DMS153 (cell line): ENCODE measurements at regions not wholly inside any gene's neighbourhood (a gene's known extent, or its start where the extent isn't known, plus 50 kb on each side); places are given as distances from the start of the nearest gene placed in this dataset.

Source experiments
- DNase-seq: peaks from one replicate; lab custom pipeline; 2025; lab: John Stamatoyannopoulos, UW

GRCh38 chr14:85263916-85264675 is 265.8 kb upstream of the FLRT2 start:
- DNase-seq: no peak

GRCh38 chr14:85273099-85273677 is 256.8 kb upstream of the FLRT2 start:
- DNase-seq: no peak

GRCh38 chr14:85273952-85274351 is 256.0 kb upstream of the FLRT2 start:
- no peak for DNase-seq

- DNase-seq: no peak
Observed at GRCh38 chr14:85276161-85276978, 253.6 kb upstream of the FLRT2 start.

- DNase-seq: no peak
Observed at GRCh38 chr14:85276979-85277228, 253.0 kb upstream of the FLRT2 start.

GRCh38 chr14:85279407-85279806 is 250.5 kb upstream of the FLRT2 start:
- no peak for DNase-seq

- no peak for DNase-seq
Observed at GRCh38 chr14:85280074-85280473, 249.9 kb upstream of the FLRT2 start.

- no peak for DNase-seq
Observed at GRCh38 chr14:85281921-85282320, 248.0 kb upstream of the FLRT2 start.

- DNase-seq: no peak
Observed at GRCh38 chr14:85288041-85288440, 241.9 kb upstream of the FLRT2 start.

GRCh38 chr14:85291731-85292130 is 238.2 kb upstream of the FLRT2 start:
- no peak for DNase-seq

GRCh38 chr14:85293612-85294234 is 236.2 kb upstream of the FLRT2 start:
- DNase-seq: no peak

GRCh38 chr14:85295318-85295717 is 234.6 kb upstream of the FLRT2 start:
- no peak for DNase-seq

- no peak for DNase-seq
Observed at GRCh38 chr14:85296456-85297210, 233.3 kb upstream of the FLRT2 start.

- peak; percentile 71 for DNase-seq
Observed at GRCh38 chr14:85300107-85300506, 229.8 kb upstream of the FLRT2 start.

GRCh38 chr14:85301506-85301905 is 228.4 kb upstream of the FLRT2 start:
- DNase-seq: no peak

GRCh38 chr14:85306024-85306423 is 223.9 kb upstream of the FLRT2 start:
- DNase-seq: no peak

GRCh38 chr14:85308531-85309300 is 221.2 kb upstream of the FLRT2 start:
- no peak for DNase-seq

GRCh38 chr14:85310491-85311272 is 219.3 kb upstream of the FLRT2 start:
- no peak for DNase-seq

- DNase-seq: no peak
Observed at GRCh38 chr14:85313560-85314207, 216.3 kb upstream of the FLRT2 start.

- DNase-seq: no peak
Observed at GRCh38 chr14:85315290-85315689, 214.7 kb upstream of the FLRT2 start.
